GM12878 (cell line): ENCODE measurements at regions not wholly inside any gene's neighbourhood (a gene's known extent, or its start where the extent isn't known, plus 50 kb on each side); places are given as distances from the start of the nearest gene placed in this dataset.

Experiments
- BCL11A ChIP-seq: IDR thresholded peaks from 2 replicates; pipeline ENCODE4 v1.6.1; 2011; ENCODE audit warnings: low read depth, low read length
- BRCA1 ChIP-seq: IDR thresholded peaks from 2 replicates; pipeline ENCODE4 v1.6.1; 2011; ENCODE audit warnings: low read depth, low read length, improper control_type of control experiment
- CEBPB ChIP-seq, 2 experiments: fragments of 150-350 bp in 1 of 2; IDR thresholded peaks; 2 replicates each; pipeline ENCODE4 v1.6.1; 2012 to 2014; ENCODE audit warnings: low read depth in 2 of 2, low read length in 2 of 2, borderline replicate concordance in 1 of 2, inconsistent platforms in 1 of 2
- ELK1 ChIP-seq: IDR thresholded peaks from 2 replicates; pipeline ENCODE4 v1.6.1; 2012; ENCODE audit warnings: low read depth, low read length, improper control_type of control experiment
- EZH2 ChIP-seq: IDR thresholded peaks from 2 replicates; pipeline ENCODE4 v1.6.1; 2012; ENCODE audit warnings: low read depth, mild to moderate bottlenecking, control low read depth, inconsistent platforms, low read length, borderline replicate concordance; ENCODE audit not compliant: control insufficient read depth
- HDAC2 ChIP-seq: fragments of 200-600 bp; sonication (generic); IDR thresholded peaks from 2 replicates; pipeline ENCODE4 v1.6.1; 2017
- RELB ChIP-seq: fragments of 450-650 bp; IDR thresholded peaks from 2 replicates; pipeline ENCODE4 v1.6.1; 2017; ENCODE audit warnings: low read depth, mild to moderate bottlenecking, moderate library complexity
- USF2 ChIP-seq: IDR thresholded peaks from 2 replicates; pipeline ENCODE4 v1.6.1; 2011; ENCODE audit warnings: low read depth, low read length, improper control_type of control experiment, borderline replicate concordance
- TF ChIP-seq, protein P1 (sequence below), 3 experiments: IDR thresholded peaks in 2 of 3; conservative IDR thresholded peaks in 1 of 3; 2 replicates each; pipeline ENCODE4 v1.5.1; 2011; ENCODE audit warnings: low read depth in 3 of 3, low read length in 3 of 3, mild to moderate bottlenecking in 3 of 3, control low read depth in 2 of 3, moderate library complexity in 2 of 3, inconsistent platforms in 1 of 3, mixed read lengths in 1 of 3; ENCODE audit not compliant: control insufficient read depth in 2 of 3, insufficient read depth in 1 of 3; ENCODE audit errors: extremely low read depth in 1 of 3
- TF ChIP-seq, protein P2 (sequence below): fragments of 150-350 bp; IDR thresholded peaks from 2 replicates; pipeline ENCODE4 v1.6.1; 2016; ENCODE audit warnings: low read depth, low read length

GRCh38 chr3:6640907-6641306 is 220.0 kb upstream of the GRM7 start:
- TF ChIP-seq, protein P1, sequence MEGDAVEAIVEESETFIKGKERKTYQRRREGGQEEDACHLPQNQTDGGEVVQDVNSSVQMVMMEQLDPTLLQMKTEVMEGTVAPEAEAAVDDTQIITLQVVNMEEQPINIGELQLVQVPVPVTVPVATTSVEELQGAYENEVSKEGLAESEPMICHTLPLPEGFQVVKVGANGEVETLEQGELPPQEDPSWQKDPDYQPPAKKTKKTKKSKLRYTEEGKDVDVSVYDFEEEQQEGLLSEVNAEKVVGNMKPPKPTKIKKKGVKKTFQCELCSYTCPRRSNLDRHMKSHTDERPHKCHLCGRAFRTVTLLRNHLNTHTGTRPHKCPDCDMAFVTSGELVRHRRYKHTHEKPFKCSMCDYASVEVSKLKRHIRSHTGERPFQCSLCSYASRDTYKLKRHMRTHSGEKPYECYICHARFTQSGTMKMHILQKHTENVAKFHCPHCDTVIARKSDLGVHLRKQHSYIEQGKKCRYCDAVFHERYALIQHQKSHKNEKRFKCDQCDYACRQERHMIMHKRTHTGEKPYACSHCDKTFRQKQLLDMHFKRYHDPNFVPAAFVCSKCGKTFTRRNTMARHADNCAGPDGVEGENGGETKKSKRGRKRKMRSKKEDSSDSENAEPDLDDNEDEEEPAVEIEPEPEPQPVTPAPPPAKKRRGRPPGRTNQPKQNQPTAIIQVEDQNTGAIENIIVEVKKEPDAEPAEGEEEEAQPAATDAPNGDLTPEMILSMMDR (IDR thresholded peaks at IDR 0.05 in 2 of 3, conservative IDR thresholded peaks at IDR 0.05 in 1 of 3; ENCODE audit: control insufficient read depth in 2 of 3, extremely low read depth in 1 of 3, insufficient read depth in 1 of 3, low read depth in 3 of 3, low read length in 3 of 3): no peak
- TF ChIP-seq ELK1 (no peak), BCL11A (no peak), CEBPB (IDR thresholded peaks at IDR 0.05; ENCODE audit: borderline replicate concordance in 1 of 2, low read depth in 2 of 2, low read length in 2 of 2) (no peak), RELB (no peak), EZH2 (no peak), HDAC2 (no peak), USF2 (no peak), BRCA1 (no peak)
- TF ChIP-seq, protein P2, sequence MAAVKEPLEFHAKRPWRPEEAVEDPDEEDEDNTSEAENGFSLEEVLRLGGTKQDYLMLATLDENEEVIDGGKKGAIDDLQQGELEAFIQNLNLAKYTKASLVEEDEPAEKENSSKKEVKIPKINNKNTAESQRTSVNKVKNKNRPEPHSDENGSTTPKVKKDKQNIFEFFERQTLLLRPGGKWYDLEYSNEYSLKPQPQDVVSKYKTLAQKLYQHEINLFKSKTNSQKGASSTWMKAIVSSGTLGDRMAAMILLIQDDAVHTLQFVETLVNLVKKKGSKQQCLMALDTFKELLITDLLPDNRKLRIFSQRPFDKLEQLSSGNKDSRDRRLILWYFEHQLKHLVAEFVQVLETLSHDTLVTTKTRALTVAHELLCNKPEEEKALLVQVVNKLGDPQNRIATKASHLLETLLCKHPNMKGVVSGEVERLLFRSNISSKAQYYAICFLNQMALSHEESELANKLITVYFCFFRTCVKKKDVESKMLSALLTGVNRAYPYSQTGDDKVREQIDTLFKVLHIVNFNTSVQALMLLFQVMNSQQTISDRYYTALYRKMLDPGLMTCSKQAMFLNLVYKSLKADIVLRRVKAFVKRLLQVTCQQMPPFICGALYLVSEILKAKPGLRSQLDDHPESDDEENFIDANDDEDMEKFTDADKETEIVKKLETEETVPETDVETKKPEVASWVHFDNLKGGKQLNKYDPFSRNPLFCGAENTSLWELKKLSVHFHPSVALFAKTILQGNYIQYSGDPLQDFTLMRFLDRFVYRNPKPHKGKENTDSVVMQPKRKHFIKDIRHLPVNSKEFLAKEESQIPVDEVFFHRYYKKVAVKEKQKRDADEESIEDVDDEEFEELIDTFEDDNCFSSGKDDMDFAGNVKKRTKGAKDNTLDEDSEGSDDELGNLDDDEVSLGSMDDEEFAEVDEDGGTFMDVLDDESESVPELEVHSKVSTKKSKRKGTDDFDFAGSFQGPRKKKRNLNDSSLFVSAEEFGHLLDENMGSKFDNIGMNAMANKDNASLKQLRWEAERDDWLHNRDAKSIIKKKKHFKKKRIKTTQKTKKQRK: no peak
